ENCODE measurements at regions not wholly inside any gene's neighbourhood (a gene's known extent, or its start where the extent isn't known, plus 50 kb on each side); places are given as distances from the start of the nearest gene placed in this dataset.
"Not testable (repeated sequence)": the region's sequence is repeated elsewhere in the genome, so short reads cannot be mapped to it uniquely, and the experiment has no call there.

DNA sequence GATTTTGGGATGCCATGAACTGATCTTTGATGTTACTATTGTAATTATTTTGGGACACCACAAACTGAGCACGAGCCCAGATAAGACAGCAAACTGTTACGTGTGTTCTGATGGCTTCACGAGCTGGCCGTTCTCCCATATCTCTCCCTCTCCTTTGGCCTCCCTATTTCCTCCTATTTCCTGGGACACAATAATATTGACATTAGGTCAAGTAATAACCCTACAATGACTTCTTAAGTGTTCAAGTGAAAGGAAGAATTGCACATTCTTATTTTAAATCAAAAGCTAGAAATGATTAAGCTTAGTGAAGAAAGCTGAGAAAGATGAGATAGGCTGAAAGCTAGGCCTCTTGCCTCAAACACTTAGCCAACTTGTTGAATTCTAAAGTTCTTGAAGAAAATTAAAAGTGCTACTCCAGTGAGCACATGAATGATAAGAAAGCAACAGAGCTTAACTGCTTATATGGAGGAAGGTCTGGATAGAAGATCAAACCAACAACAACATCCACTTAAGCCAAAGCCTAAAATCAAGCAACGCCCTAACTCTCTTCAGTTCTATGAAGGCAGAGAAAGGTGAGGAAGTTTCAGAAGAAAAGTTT, 247.1 kb downstream of the LRRC70 start:
- DNase-seq, result no peak

GRCh38 chr5:62824936-62825335, 246.3 kb downstream of the LRRC70 start:
- no peak for DNase-seq

GRCh38 chr5:62817043-62817442, 238.4 kb downstream of the LRRC70 start:
- not testable (repeated sequence) for DNase-seq

DNA sequence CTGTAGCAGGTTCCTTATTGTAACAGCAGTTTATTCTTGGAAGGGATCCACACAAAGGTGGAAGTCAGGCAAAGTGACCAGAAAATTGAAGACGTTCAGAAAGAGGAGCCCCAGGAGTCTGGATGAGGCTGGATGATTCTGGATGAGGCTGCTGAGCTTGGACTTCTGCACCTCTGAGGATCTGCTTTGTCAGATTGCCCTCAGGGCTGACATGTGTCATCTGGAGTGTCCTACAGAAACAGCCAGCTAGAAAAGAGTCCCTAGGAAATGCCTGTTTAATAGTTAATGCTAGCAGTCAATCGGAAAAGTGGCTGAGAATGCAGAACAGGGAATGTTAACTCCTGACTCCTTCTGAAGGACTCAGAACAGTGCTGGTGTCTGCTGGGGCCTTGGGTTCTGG, 236.4 kb downstream of the LRRC70 start:
- no peak for DNase-seq

DNA sequence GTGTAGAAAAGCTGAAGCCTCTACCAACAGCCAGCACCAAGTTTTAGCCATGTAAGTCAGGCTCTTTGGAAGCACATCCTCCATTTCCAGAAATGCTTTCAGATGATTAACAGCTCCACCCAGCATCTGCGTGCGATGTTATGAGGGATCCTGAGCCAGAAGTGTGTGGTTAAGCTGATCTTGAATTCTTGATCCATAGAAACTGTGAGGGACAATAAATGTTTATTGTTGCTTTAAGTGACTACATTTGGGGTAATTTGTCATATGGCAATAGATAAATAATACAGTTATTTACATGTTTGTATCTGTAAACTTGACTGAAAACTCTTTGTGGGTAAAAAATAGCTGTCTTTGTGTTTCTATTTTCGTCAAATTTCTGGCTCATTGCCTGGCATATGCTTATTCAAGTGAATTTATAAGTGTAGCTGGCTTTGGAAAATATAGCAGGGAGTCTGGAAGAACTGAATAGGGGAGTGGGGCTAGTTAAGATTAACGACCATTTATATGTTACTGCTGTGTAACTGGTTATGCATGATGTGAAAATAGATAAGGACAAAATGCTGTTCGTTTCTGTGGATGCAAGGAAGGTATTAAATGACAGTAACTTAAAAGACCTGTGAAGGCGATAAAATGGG, 234.1 kb downstream of the LRRC70 start:
- DNase-seq, result no peak

GRCh38 chr5:62804819-62805218, 226.2 kb downstream of the LRRC70 start:
- DNase-seq, result not testable (repeated sequence)

DNA sequence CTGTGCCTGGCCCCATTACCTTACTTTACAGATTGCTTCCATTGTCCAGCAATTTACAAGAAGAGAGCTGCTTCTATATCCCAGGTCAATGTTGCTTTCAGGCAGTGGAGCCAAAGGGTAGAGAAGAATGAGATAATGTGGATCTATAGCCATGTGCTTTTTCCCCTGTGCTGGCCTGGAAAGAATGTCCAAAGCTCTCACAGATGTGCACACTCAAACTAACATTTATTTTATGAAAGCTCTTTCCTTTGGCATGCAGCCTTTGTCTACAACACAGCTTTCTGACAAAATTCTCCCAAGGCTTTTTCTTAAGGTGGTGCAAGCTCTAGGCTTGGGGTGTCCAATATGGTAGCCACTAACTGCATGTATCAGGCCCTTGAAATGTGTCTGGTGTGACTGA, 217.3 kb downstream of the LRRC70 start:
- no peak for DNase-seq

GRCh38 chr5:62794456-62794855, 215.8 kb downstream of the LRRC70 start:
- DNase-seq, result no peak

- DNase-seq, result no peak
Observed at GRCh38 chr5:62791059-62791458, 212.4 kb downstream of the LRRC70 start.

- DNase-seq, result no peak
Observed at GRCh38 chr5:62790348-62790747, 211.7 kb downstream of the LRRC70 start.

GRCh38 chr5:62786099-62786498, 207.5 kb downstream of the LRRC70 start:
- no peak for DNase-seq

DNA sequence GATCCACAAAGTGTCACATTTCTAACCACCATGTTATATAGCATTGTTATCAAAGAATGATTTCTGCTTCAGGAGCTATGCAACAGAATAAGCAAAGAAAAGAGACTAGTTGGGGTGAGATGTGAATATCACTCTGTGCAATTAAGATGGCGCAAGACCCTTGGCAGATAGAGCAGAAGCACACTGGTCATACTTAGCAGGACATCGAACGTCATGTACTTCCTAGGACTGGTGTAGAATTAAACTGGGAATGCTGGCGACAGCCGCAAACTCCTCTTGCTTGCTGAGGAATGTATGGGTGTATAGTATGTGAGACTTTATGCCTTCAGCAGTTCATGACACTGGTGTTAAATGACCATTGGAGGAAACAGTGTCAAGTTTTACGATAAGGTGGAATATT, 207.0 kb downstream of the LRRC70 start:
- no peak for DNase-seq

DNA sequence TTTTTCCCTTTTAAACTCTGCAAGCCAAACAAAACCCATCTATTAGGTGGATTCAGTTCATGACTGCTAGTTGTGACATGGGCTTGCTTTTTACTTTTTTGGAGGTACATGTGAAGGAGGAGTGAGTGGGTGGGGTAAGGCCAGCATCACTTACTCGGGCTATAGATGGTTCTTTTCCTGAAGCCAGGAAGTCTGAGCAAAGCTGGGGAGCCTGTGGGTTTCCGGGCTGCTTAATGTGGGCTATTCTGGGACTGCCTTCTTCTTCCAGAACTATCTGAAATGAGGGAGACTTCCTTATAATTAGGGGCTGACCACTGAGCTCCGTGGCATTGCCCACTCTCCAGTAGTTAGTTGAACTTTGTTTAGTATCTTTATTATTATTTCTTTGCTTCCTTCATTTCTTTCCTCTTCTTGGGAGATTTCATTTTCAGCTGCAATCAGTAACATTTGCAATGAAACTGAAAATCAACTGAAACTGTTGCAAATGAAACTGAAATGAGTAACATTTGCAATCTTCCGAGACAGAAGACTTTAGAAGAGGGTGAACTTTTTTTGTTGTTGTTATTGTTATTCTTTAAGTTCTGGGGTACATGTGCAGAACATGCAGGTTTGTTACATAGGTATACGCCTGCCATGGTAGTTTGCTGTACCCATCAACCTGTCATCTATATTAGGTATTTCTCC, 204.9 kb downstream of the LRRC70 start:
- DNase-seq, result no peak

- no peak for DNase-seq
Observed at GRCh38 chr5:62780888-62781287, 202.3 kb downstream of the LRRC70 start.

- no peak for DNase-seq
Observed at GRCh38 chr5:62780230-62780629, 201.6 kb downstream of the LRRC70 start.

- DNase-seq, result peak in 3 of 6 experiments; percentile 4 to 22 (median 21)
Observed at GRCh38 chr5:62779010-62779422, 200.4 kb downstream of the LRRC70 start.

DNA sequence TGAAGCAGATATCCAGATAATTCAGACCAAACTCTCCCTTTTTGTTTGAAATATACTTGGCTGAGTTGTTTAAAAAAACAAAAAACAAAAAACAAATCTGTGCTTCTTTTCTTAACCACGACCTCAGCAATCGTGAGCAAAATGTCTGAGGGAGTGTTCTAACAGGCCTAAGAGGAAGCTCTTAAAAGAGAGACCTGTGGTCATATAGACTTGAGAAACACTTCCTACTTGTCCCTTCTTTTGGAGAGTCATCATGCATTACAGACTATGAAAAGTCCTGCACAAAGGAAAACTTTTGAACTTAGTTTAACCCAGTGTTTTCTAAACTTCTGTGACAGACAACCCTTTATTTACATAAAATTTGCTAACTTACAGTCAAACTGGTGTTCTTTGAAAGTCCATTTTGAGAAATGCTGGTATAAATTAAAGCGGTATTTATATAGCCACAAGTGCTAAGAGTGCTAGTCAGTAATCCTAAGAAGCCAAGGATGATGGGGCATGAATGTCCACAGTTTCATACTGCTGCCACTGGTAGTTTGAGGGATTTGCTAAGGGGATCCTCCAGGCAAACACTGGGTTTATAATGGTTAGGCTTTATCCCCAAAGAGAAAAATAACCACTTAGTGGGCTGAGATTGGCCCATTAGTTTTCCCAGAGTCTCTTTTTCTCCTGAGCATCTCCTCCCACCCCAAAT, 199.8 kb downstream of the LRRC70 start:
- DNase-seq, result no peak

- DNase-seq, result not testable (repeated sequence)
Observed at GRCh38 chr5:62777081-62777480, 198.5 kb downstream of the LRRC70 start.

- DNase-seq, result not testable (repeated sequence)
Observed at GRCh38 chr5:62776592-62776991, 198.0 kb downstream of the LRRC70 start.

GRCh38 chr5:62773460-62773859, 194.8 kb downstream of the LRRC70 start:
- no peak for DNase-seq

DNA sequence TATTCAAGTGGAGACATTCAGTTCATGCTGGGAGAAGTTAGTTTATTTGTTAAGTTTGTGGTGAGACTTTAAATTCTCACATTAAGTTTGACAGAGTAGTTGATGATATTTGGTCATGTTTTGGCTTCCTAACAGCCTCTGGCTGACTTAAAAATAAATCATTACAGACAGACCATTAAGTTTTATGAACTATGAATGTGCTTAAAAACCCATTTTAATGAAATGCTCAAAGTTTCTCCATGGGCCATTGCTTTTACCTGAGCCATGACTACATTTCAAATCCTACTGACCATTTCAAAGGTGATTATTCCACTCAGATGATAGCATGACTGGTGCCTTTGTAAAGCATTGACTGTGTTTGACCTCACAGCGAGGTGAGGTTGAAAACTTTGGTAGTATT, 192.7 kb downstream of the LRRC70 start:
- no peak for DNase-seq

DNA sequence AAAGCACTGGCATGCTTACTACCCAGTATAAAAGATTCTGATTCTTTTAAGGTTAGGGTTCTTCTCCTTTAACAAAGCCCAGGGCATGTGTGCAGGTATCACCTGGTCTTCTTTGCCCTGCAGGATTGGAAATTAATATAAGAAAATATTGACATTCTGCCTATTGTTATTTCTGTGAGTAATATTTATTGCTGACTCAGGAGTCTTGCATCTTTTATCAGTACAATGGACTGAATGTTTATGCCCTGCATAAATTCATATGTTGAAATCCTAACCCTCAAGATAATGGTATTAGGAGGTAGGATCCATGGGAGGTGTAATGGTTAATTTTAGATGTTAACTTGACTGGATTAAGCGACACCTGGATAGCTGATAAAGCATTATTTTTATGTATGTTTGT, 189.0 kb downstream of the LRRC70 start:
- no peak for DNase-seq

- DNase-seq, result no peak
Observed at GRCh38 chr5:62767077-62767476, 188.5 kb downstream of the LRRC70 start.

- DNase-seq, result no peak
Observed at GRCh38 chr5:62762503-62762902, 183.9 kb downstream of the LRRC70 start.
